Activated B cell treated with CpG ODN at 0.5 μM for 24 hours (primary cell): ENCODE measurements at regions not wholly inside any gene's neighbourhood (a gene's known extent, or its start where the extent isn't known, plus 50 kb on each side); places are given as distances from the start of the nearest gene placed in this dataset.

Experiments
- ATAC-seq: fragments of 200-7000 bp; cut with Tn5 transposase; one replicate; pipeline ENCODE4 v1.10.0; 2021; ENCODE audit warnings: low read depth, mild to moderate bottlenecking, moderate library complexity
- CTCF ChIA-PET: fragments of 350-600 bp; sonication (Branson Sonifier 250); formaldehyde crosslinking; loops from one replicate; lab custom pipeline; 2021; ENCODE audit warnings: antibody characterized with exemption; lab: Charles Lee
- POLR2A ChIA-PET: fragments of 350-600 bp; sonication (Branson Sonifier 250); formaldehyde crosslinking; loops from one replicate; lab custom pipeline; 2021; ENCODE audit warnings: antibody characterized with exemption; lab: Charles Lee
- DNase-seq: peaks from one replicate; pipeline ENCODE4 v3.0.0; 2022
- H3K27ac Mint-ChIP-seq: one replicate; pipeline ENCODE4 v1.8.0; 2020; ENCODE audit warnings: mixed read lengths
- H3K27me3 Mint-ChIP-seq: one replicate; pipeline ENCODE4 v1.8.0; 2021; ENCODE audit warnings: mixed read lengths
- H3K36me3 Mint-ChIP-seq: one replicate; pipeline ENCODE4 v1.8.0; 2021; ENCODE audit warnings: low read depth, mixed read lengths
- H3K4me1 Mint-ChIP-seq: one replicate; pipeline ENCODE4 v1.8.0; 2021; ENCODE audit warnings: mixed read lengths
- H3K4me3 Mint-ChIP-seq: one replicate; pipeline ENCODE4 v1.8.0; 2020; ENCODE audit warnings: mild to moderate bottlenecking, mixed read lengths
- H3K9me3 Mint-ChIP-seq: one replicate; pipeline ENCODE4 v1.8.0; 2020; ENCODE audit warnings: mixed read lengths
- CTCF ChIP-seq: fragments of 200-600 bp; IDR thresholded peaks from one replicate; pipeline ENCODE4 v1.8.0; 2022; ENCODE audit warnings: antibody characterized with exemption, mild to moderate bottlenecking
- intact Hi-C: fragments of 100-400 bp; cut with micrococcal nuclease; formaldehyde crosslinking; loops from one replicate; pipeline ENCODE4 v1.15.1; 2024

GRCh38 chr13:31032528-31033113, 100.2 kb downstream of the TEX26 start:
- H3K27me3 Mint-ChIP-seq = peaks cover 6% of the 10 kb centered on the region

DNA sequence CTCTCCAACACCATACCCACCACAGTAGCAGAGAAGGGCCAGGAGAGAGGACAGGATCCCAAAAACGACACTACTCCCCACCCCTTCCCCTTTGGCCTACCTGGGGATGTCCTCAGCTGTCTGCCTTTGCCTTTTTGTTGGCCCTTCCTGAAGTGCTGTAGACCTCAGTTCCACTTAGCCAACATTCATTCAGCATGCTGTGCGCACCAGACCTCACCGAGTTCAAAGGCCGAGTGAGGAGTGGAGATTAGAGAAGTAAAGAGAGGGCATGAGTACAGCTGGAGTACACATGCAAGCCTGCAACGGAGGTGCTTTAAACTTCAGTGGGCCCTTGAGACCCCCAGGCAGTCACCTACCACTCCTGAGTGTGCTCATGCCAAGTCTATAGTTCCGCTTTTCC, 99.0 kb downstream of the TEX26 start:
- no peaks in the 10 kb centered on the region for H3K4me1 Mint-ChIP-seq
- ChIA-PET CTCF (no interaction called here), POLR2A (no interaction called here)
- H3K4me3 Mint-ChIP-seq = no peak overlapping the region
- H3K36me3 Mint-ChIP-seq = no peaks in the 10 kb centered on the region
- ATAC-seq (no peak), DNase-seq (no peak)
- H3K27me3 Mint-ChIP-seq = peaks cover 9% of the 10 kb centered on the region
- no peaks in the 10 kb centered on the region for H3K9me3 Mint-ChIP-seq
- TF ChIP-seq CTCF = no peak
- H3K27ac Mint-ChIP-seq = no peak overlapping the region
- intact Hi-C loops = no loop called here

More at GRCh38 chr13:31032528-31033113, 100.2 kb downstream of the TEX26 start:
- ChIA-PET POLR2A (no interaction called here), CTCF (no interaction called here)
- no peak for ATAC-seq
- DNase-seq = no peak
- Mint-ChIP-seq H3K27ac (no peak overlapping the region), H3K36me3 (no peaks in the 10 kb centered on the region), H3K4me3 (no peak overlapping the region), H3K4me1 (no peaks in the 10 kb centered on the region), H3K9me3 (no peaks in the 10 kb centered on the region)
- intact Hi-C loops = no loop called here
- TF ChIP-seq CTCF = no peak

DNA sequence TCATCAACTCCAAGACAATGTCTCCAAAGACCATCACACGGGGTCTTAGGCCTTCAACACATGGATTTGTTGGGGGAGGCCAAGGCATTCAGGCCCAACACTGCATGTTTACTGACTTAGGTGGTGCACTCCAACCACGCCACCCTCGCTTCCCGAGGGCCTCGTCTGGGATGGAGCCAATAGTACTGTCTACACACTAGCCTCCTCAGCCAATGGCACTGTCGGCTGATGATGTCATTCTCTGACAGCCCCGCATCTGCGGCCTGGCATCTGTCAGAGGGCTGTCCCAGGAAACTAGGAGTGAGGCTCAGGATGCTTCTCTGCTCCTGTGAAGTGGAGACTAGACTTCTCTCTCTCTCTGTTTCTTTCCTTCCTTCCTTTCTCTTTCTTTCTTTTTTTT, 96.6 kb downstream of the TEX26 start:
- intact Hi-C loops = no loop called here
- Mint-ChIP-seq H3K9me3 (no peaks in the 10 kb centered on the region), H3K4me1 (no peaks in the 10 kb centered on the region), H3K27me3 (peaks cover 10% of the 10 kb centered on the region), H3K36me3 (no peaks in the 10 kb centered on the region), H3K4me3 (no peak overlapping the region), H3K27ac (no peak overlapping the region)
- no peak for ATAC-seq
- no peak for TF ChIP-seq CTCF
- no peak for DNase-seq
- POLR2A ChIA-PET = no interaction called here
- CTCF ChIA-PET = no interaction called here

DNA sequence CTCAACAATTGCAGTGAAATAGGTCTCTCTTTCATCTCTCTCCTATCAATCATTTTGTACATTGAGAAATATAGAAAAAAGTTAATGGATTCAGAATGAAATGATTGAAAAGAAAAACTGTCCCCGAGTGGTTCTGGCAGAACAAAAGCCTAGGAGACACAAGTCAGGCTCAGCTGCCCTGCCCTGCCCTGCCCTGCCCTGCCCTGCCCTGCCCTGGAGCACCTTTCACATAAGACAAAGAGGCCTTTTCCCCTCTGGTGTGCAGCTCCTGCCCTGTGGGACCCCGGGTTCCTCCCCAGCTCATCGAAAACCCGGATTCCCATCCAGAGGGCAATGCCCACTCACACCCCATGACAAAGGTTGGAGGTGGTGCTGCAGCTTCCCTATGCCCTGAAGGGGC, 94.7 kb downstream of the TEX26 start:
- ChIA-PET CTCF (no interaction called here), POLR2A (no interaction called here)
- ATAC-seq = no peak
- Mint-ChIP-seq H3K4me3 (no peak overlapping the region), H3K27ac (no peak overlapping the region), H3K9me3 (no peaks in the 10 kb centered on the region), H3K27me3 (peaks cover 17% of the 10 kb centered on the region), H3K36me3 (no peaks in the 10 kb centered on the region), H3K4me1 (no peaks in the 10 kb centered on the region)
- TF ChIP-seq CTCF = no peak
- no peak for DNase-seq
- intact Hi-C loops = no loop called here
